ENCODE measurements at regions not wholly inside any gene's neighbourhood (a gene's known extent, or its start where the extent isn't known, plus 50 kb on each side); places are given as distances from the start of the nearest gene placed in this dataset.
A peak's percentile ranks its signal among the peaks of the same experiment; 100 is the strongest.

DNA sequence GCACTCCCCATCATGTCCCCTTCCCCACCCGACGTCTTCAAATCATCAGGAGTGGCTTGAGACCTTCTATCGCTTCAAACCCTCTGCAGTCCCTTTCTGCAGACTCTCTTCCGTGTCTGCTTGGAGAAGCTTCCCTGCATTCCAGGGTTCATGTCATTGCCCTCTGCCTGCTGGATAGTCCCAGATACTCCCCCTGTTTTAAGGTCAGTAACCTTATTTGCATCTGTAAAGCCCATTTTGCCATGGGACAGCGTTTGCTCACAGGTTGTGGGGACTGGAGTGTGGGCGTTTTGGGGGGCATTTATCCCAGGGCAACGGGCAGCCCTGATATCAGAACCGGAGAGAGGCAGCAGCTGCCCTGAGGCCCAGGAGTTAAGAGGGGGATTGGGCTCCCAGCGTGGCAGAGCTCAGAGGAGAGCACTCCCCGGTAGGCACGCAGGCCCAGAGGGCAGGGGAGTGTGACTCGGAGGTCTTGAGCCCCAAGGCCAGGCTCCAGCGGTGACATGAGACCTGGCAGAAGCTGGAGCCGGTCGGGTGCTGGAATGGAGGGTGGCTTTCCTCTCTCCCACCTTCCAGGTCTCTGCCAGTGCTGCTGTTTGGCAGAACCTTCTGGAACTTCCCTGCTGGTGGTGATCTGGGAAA, 73.8 kb downstream of the RTP5 start:
- DNase-seq, result no peak

- DNase-seq, result no peak
Measured at GRCh38 chr2:241943961-241944575, 74.5 kb downstream of the RTP5 start.

GRCh38 chr2:241944821-241945220, 75.3 kb downstream of the RTP5 start:
- no peak for DNase-seq

DNA sequence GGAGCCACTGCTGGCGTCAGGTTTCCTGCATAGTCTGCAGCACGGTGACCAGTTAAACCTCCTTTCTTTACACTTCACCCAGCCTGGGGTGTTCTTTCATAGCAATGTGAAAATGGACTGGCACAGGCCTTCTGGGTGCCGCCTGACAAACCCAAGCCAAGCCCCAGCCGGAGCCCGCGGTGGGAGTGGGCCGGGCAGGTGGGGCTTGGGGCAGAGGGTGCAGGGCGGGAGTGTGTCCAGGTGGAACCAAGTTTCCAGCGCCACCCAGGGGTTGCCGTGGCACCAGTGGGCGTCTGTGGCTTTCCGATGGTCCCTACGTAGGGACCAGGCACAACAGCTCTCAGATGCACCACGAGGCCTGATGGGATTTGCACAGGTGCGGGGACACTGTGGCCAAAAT, 75.8 kb downstream of the RTP5 start:
- no peak for DNase-seq

- DNase-seq, result no peak
Measured at GRCh38 chr2:241945803-241946202, 76.3 kb downstream of the RTP5 start.

DNA sequence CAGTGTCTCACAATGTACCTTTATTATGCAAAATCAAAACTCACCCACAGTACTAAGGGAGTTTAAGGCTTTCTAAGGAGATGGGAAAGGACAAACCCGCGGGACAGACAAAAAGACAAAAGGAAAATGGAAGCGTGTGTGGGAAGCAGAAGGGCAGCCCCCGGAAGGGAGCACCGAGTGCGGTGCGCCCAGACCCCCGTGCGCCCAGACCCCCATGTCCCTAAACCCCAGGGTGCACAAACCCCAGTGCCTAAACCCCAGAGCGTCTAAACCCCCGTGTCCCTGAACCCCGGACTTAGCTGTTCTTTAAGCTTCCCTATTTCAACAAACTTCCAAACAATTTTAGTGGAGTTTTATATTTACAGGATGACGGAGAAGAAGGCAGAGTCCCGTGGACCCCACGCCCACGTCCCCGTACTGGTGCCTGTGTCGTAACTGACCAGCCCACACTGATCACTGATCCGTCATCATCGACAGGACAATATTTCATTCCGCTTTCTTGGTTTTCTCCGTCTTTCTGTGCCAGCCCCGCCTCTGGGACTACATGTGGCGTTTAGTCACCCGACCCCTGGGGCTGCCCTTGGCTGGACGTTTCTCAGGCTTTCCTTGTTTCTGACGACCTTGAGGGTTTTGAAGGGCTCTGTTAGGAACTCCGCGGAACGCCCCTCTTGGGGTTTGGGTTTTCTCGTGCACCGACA, 76.9 kb downstream of the RTP5 start:
- DNase-seq, result no peak

- no peak for DNase-seq
Measured at GRCh38 chr2:241947004-241947350, 77.4 kb downstream of the RTP5 start.

DNA sequence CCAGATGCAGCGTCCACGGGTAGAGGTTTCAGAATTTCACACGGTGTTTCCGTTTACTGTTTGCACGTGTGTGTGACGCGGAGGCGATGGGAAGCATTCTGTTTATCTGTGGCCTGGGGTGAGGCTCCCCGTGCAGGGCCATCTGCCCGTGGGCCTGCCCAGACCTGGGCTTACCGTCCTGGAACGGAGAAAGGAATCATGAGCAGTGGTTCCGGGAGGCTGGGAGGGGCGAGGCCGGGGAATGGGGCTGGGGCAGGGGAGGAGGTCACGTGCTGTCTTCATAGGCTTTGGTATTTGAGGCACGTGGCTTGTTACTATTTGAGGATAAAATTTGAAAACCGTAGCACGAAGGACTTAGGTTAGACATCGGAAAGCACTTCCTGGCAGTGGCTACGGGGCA, 77.9 kb downstream of the RTP5 start:
- DNase-seq, result no peak

GRCh38 chr2:241947876-241948275, 78.3 kb downstream of the RTP5 start:
- no peak for DNase-seq

DNA sequence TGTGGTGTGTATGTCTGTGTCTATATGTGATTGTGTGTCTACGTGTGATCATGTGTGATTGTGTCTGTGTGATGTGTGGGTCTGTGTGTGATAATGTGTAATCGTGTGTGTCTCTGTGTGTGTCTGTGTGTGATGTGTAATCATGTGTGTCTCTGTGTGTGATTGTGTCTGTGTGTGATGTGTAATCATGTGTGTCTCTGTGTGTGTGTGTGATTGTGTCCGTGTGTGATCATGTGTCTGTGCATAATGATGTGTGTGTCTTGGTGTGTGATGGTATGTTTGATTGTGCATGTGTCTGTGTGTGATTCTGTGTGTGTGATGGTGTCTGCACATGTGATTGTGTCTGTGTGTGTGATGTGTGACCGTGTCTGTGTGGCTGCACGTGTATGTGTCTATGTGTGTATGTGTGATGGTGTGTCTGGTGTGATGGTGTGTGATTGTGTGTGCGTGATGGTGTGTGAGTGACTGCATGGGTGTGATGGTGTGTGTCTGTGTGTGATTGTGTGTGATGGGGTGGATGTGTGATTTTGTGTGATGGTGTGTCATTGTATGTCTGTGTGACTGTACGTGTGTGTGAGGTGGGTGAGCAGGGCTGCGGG, 78.9 kb downstream of the RTP5 start:
- no peak for DNase-seq

GRCh38 chr2:241948901-241949735, 79.6 kb downstream of the RTP5 start:
- no peak for DNase-seq

DNA sequence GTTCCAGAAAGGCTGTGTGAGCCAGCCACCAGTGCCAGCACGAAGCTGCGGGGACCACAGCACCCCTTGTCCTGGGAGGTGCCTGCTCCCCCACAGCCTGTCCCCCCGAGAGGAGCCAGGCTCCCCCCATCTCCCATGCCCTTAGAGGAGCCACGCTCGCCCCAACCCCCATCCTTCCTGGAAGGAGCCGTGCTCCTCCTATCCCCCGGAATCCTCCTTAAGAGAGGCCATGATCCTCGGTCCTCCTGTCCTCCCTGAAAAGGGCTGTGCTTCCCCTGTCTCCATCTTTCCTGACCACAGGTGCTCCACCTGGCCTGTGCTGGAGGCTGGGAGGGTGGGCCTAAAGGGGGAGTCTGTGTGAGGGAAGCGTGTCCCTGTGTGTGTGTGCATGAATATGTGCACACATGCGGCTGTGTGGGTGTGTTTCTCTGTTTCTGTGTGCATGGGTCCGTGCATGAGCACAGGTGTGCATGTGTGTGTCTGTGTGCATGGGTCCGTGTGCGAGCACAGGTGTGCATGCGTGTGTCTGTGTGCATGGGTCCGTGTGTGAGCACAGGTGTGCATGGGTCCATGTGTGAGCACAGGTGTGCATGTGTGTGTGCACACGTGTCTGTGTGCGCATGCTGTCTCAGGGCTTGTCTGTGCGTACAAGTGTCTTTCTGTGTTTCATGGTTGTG, 80.3 kb downstream of the RTP5 start:
- no peak for DNase-seq

- peak; percentile 63 for DNase-seq
Measured at GRCh38 chr2:241950413-241951315, 81.1 kb downstream of the RTP5 start.

DNA sequence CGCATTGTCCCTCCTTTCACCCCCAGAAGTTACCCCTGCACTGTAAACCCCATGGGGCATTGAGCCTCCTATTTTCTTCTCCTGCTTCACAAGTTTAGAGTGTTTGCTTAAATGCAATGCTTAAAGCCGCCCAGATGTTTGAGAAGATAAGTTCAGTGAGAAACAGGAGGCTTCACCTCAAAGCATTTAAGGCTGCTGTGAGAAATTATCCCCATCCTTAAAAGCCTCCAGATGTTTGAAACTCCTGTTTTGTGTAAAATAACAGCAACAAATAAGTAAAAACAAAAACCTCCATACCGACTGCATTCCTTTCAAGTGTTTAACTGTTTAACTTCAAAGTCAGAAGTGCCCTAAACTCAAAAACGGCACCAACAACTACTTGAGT, 81.8 kb downstream of the RTP5 start:
- no peak for DNase-seq

DNA sequence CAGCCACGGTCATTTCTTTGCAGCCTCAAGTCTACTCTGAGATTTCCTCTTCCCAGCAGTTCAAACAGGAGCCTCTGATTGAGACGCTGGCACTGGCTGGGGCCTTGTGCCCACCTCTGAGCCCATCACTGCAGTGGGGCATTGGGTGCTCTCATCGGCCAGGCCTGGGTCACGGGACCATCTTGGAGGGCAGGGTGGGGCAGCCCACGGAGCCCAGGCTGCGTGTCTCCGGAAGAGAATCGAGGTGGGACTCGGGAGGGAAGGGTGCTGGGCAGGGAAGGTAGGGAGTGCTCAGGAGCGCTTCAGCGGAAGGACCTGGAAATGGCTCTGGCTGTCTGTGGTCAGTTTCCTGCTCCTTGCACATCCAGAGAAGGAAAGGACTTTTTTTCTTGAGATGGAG, 82.4 kb downstream of the RTP5 start:
- no peak for DNase-seq

DNA sequence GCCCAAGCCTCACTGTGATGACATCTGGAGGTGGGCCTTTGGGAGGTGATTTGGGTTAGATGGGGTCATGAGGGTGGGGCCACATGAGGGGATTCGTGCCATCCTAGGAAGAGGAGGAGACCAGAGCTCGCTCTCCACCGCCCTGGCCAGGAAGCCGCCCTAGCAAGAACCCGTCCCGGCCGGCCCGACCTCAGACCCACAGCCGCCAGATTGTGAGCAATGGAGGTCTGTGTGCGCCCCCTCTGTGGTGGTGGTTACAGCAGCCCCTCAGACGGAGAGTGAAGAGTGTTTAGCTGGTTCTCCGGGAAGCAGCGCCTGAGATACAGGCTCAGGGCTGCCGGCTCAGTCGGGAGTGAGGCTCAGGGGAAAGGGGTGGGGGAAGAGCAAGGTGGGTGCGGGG, 83.3 kb downstream of the RTP5 start:
- no peak for DNase-seq

DNA sequence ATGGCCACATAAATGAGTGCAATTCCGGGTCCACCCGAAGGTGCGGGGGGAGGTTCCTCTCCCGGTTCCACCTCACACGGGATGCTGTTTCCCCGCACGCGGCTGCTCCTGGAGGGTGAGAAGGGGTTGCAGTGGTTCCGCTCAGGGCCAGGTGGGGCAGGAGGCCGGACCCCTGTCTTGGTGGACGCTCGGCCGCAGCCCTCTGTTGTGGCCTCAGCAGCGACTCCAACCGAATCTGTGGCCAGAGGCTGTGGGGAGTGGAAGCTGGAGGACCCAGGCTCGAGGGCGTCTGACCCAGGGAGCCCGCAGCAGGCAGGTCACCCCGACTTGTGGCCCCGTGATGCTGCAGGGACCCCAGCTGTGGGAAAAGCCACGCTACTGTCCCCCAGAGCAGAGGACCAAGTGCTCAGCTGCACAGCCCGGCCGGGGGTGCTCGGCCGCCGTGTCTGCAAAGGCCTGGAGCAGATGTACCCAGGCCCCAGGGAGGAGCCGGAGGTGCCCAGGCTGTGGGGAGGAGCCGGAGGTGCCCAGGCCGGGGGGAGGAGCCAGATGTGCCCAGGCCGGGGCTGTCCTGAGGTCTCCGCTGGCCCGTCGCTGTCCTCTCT, 83.9 kb downstream of the RTP5 start:
- no peak for DNase-seq

DNA sequence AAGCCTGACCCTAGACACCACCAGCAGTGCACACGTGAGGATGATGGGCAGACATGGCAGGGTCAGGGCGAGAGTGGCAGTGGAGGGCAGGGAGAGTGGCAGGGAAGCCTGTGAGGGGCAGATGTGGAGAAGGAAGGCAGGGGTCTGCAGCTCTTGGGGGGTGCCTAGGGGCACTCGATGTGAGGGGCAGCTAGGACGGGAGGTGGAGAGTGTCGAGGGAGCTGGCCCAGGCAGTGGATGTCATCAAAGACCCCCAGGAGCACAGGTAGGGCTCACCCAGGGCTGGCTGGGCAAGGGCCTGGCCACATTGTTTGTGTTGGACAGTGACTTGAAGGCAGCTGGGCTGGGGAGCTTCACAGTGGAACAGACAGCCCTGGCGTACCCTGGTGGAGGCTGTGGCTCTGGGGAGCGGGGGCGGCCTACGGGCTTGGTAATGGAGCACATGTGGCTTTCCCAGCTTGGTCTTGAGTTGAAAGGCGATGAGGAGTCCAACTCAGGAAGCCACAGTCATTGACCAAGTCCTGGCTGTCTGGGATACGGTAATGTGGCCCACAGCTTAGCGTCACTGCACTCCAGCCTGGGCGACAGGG, 87.1 kb downstream of the RTP5 start:
- no peak for DNase-seq

DNA sequence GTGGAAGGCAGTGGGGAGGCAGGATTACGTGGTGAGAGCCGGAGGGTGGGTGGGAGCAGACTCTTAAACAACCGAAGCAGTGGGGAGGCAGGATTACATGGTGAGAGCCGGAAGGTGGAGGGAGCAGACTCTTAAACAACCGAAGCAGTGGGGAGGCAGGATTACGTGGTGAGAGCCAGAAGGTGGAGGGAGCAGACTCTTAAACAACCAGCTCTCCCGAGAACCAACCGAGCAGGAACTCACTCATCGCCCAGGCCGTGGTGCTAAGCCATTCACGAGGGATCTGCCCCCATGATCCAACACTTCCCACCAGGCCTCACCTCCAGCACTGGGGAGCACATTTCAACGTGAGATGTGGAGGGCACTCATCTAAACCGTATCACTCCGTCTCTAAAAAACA, 87.7 kb downstream of the RTP5 start:
- no peak for DNase-seq

DNA sequence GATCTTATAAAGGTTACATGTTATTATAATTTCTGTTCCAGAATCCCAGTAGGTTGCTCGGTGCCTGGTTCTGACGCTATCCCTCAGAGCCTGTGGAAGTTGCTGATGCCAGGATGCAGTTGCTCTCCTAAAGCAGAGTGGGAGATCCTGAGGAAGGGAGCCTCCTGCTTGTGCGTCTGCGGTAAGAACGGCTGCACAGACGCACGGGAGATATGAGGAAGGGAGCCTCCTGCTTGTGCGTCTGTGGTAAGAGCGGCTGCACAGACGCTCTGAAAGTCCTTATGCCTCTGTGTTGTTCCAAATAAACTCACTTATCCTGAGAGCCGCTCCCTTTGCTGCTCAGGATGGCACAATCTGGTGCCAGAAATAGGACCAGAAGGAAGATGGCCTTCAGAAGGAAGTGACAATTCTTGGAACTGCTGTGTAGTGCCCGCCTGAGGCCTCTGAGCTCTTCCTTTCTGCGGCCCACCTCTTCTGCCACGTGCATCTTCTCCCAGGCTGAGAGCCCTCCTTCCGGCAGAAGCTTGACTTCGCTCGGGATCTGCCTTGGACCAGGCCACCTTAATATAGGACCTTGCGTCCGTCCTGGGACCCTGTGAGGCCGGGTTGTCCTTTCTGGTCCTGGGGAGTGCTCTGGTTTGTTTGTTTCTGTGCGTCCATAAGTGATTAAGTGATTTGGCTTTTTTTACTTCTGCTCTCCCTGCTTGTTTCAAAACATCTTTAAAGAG, 89.5 kb downstream of the RTP5 start:
- no peak for DNase-seq
